Umbilical cord (tissue), 1 donor: ENCODE measurements at regions not wholly inside any gene's neighbourhood (a gene's known extent, or its start where the extent isn't known, plus 50 kb on each side); places are given as distances from the start of the nearest gene placed in this dataset.

Experiments used
- DNase-seq: peaks from one replicate; pipeline ENCODE4 v3.0.0-alpha.2; 2015; ENCODE audit warnings: low spot score

DNA sequence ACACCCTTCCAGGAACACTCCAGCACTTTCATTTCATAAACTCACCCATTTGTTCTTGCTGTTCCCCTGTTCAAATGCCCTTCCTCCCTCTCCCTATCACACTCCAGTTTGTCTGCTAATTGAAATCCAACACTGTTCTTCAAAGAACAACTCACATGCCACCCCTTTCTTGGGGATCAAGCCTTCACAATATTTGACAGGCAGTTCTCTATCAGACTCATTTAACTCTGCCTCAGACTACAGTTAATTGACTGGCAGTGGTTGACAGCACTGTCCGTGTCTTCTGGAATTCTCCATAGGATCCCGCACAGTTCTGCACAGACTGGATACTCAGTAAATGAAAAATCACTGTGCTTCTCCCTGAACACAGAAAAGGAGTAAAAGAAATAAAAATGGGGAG, 87.8 kb downstream of the PMP22 start:
- DNase-seq: no peak

DNA sequence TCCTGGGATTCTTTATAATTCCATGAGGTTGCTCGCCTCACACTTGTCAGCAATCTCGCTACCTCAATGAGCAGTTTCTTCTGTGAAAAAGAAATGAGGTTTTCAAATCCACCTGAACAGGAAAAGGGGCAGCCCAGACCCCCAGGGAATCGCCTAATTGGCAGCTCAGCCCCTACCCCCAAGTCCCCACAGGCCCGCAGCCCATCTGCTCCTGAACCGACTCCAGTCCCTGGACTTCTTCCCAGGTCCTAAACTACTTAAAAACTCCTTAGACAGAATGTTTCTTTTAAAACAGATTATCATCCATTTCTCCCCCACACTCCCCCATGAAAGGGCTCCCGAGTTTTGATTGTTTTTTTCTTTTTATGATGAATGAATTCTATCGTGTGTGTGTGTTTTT, 89.8 kb downstream of the PMP22 start:
- no peak for DNase-seq

DNA sequence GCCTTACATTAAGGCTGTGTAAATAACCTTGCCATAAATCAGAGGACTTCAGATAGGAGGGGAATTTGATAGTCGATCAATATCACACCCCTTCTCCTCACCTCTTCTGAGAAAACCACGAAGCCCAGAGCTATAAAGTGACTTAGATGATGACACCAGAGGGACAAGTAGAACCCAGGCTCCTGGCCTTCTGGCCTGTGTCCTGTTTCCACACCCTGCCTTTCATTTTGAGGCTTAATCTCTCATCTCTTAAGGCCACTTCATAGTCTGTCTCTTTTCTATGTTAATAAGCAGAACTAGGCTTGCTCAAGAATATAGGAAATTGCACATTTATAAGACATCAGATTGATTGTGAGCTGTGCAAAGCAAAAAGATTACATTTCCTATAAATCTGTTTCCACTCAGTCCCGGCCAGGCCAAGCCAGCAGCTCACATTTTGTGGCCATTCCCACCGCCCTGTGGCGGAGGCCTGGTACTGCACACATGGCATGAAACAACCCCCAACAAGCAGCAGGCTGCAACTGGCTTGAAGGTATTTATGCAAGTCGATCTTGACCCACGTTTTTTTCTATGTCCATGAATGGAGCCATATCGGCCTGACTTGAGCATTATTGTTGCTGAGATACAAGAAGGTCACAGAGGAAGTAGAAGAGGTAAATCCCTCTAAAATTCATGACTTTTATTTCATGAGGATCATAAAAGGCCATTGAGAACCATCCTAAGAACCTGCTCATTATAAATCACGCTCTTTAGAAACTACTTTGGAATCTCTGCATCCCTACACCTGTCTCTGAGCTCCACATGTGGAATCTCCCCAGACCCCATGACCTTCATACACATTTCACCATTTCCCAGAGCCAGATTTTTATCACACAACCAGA, 93.7 kb downstream of the PMP22 start:
- DNase-seq: peak; percentile 79

DNA sequence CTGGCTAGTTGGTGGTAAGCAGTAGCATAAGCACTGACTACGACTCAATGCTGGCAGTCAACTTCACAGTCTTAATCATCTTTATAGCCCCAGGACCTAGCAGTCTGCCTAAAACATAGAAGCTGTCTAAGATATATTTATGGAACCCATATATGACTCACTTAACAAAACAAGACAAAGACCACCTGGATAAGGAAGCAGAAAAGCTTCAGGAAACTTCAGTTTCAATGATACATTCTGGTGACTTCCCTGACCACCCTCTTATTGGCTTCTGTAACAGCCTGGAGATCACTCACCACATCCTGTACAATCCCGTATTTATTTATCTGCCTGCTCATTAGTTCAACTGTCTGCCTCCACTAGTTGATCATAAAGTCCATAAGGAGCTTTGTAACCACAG, 95.5 kb downstream of the PMP22 start:
- no peak for DNase-seq

DNA sequence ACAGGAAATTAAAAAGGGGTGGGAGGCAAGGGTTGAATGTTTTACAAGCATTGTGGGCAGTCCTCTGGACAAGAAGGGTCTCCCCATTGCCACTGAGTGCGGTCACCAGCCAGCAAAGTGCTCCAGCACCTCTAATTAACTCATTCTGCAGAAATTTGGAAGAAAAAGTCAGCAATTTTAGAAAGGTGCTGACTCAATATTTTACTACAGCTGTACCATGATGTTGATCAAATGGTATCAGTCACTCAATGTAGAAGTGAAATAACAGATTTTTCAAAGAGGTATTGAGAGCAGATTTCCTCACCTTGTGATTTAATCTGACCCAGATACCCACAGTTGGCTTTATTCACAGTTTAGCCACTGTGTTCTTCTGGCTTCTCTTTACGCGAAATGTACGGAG, 96.7 kb downstream of the PMP22 start:
- no peak for DNase-seq

DNA sequence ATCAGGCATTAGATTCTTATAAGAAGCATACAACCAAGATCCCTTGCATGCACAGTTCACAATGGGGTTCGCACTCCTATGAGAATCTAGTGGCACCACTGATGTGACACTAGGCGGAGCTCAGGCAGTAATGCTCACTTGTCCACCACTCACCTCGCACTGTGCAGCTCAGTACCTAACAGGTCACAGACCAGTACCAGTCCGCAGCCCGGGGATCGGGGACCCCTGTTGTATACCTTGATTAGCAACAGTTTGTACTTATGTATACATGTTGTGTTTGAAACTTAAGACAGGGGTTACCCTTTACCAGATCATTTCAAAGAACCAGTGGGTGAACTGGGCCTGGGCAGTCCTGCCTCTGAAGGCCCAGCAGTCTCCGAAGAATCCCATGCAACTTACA, 103.7 kb downstream of the PMP22 start:
- no peak for DNase-seq

DNA sequence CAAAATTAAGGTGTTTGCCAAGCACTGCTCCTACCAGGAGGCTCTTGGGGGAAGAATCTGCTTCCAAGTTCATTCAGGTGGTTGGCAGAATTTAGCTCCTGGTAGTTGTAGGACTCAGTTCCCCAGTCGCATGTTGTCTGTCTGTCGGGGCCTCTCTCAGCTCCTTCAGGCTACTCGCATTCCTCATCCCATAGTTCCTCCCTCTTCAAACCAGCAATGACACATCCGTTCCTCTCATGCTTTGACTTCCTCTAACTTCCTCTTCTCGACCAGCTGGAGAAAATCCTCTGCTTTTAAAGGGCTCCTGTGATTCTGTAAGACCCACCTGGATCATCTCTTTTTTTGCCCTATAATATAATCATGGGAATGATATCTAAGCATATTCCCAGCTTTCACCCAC, 108.1 kb downstream of the PMP22 start:
- DNase-seq: peak; percentile 25

DNA sequence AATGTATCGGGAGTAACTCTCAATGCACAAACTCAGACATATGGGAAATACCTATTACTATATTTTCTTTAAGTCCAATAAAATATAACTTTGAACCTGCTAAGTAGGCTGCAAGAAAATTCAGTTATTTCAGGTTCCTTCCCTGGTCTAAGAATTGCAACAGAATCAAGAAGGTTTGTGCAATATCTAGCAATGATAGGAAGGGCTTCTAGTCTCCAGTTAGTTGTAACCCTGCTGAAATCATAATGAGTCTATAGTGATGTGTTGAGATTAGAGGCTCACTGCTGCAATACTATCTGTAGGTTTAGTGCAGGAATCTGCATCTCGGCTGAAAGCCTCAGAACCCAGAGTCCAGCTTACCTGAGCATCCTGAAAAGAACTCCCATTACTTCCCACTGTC, 110.5 kb downstream of the PMP22 start:
- DNase-seq: no peak

DNA sequence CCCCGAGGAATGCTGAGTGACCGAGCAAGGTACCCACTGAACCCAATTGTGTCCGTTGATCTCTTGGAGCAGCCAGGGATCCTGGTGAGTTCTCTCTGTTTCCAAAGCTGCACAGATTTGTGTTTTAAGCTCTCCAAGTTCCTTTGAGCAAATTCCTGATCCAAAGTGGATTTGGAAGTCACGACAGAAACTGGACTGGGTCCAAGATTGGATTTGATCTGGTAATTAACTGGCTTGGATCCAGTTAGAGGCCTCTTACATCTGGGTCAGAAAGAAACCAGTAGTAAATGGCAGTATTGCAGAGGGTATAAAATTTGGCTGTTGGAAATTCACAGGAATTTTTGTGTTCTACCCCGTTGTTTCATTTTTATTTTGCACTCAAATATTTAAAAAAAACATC, 119.5 kb downstream of the PMP22 start:
- DNase-seq: peak; percentile 15

DNA sequence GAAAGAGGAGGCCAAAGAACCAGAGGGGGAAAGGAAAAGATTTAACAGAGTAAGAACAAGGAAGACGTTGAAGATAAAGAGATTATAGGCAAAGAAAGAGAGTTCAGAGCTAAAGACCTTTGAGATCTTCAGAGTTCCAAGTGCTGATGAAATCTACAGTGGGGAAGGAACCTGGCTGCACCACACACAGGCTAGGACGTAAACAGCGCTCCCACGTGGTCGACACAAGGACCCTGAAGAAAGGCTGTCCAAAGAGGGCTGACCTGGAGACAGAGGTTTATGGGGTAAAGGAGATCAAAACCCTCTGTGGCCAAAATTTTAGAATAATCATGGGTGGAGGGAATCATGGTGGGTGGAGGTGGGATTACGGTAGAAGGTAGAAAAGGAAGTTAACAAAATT, 121.6 kb downstream of the PMP22 start:
- DNase-seq: no peak

DNA sequence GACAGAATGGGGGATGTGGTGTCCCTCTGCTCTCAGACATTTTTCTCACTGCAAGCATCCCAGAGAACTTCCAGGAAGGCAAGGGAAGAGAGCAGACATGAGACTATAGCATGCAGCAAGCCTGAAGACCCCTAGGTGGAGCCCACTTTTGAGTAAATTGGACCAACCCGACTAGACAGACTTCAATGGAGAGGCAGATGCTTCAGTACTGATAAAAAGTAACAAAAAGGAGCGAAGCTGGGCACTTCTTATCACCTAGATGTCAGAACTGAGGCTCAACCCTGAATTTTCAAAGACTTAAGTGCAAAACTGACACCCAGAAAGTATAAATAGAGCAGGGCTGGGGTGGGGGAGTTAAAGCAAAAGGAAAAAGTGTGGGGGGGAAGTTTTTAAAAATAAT, 130.8 kb downstream of the PMP22 start:
- DNase-seq: no peak

DNA sequence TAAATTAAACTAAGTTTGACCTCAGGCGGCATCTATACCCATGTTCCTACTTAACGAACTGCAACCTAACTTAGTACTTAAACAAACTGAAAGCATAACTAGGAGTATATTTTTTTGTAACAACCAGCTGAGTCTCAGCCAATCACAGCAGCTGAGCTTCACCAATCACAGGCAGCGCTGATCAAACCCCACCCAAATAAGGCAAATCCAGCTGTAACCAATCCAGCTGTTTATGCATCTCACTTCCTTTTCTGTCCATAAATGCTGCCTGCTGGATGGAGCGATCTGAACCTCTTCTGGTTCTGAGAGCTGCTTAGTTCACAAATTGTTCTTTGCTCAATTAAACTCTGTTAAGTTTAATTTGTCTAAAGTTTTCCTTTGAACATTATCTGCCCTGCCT, 131.3 kb downstream of the PMP22 start:
- DNase-seq: no peak

DNA sequence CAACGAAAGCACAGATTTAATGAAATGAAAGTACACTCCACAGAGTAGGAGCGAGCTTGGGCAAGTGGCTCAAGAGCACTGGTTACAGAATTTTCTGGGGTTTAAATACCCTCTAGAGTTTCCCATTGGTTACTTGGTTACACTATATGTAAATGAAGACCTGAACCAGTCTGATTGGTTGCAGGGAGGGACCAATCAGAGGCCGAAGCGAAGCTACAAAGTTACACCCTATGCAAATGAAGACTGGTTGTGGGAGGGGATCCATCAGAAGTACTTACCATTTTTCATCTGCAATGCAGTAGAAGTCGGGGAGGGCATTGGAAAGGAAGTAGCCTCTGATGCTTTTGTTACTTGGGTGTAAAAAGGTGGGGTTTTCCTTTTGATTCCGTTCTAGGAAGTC, 132.0 kb downstream of the PMP22 start:
- no peak for DNase-seq

DNA sequence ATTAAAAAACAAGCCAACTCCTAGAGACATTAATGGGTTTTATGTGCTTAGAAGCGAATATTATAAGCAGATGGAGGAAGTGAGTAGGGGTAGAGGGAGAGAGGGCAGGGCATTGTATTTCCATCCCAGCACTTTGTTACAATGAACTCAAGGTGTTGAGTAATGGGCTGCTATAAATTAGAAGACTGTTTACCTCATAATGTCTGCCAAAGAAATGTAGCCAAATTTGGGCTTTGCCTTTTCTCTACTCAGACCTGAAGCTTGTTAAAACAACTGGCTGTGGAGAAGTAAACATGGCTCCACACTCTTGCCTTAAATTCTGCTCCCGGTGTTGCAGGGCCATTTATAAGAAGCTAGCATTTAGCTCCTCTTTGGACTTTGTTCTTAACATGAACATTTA, 134.7 kb downstream of the PMP22 start:
- no peak for DNase-seq

DNA sequence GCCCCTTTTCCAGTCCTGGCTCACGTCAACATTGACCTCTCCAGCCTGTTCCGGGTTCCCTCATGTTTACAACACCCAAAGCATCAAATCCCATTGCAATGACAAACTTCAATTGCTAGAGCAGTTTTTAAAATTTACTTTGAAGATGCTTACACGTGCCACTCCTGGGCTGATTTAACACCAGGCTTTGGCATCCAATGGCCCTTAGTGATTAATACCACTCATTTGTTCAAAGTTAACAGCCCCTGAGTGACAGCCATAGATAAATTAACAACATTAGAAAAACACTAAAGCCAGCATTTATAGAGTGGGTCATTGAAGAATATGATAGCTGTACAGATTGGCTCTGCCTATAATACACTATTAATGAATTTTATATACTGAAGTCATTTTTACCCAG, 135.1 kb downstream of the PMP22 start:
- DNase-seq: no peak

DNA sequence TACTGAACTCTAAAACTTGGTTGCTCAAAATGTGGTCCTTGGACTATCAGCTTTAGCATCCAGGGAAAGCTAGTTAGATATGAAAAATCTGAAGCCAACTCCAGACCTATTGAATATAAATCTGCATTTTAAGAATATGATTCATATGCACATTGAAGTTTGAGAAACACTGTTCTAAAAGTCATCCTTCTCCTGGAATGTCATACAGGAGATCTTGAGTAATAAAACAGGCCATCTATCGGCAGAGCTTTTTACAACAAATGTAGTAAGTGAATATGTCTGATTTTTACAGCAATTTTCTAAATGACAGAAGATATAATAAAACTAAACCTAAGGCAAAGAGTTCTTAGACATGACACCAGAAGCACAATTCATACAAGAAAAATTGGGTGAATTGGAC, 140.4 kb downstream of the PMP22 start:
- DNase-seq: no peak

DNA sequence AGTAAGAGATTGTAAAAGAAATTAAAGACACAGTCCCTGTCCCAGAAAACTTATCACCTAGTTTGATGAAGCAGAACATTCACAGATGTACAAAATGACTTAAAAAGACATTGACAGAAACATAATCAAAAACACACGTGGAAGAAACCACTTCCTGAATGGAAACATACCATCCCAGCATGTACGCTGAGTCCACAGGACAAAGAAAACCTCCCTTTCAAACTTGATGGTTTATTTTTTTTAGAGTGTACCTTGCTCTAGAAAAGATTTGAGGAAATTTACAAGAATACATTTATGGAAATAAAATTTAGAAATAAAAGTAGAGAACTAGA, 140.9 kb downstream of the PMP22 start:
- DNase-seq: no peak

DNA sequence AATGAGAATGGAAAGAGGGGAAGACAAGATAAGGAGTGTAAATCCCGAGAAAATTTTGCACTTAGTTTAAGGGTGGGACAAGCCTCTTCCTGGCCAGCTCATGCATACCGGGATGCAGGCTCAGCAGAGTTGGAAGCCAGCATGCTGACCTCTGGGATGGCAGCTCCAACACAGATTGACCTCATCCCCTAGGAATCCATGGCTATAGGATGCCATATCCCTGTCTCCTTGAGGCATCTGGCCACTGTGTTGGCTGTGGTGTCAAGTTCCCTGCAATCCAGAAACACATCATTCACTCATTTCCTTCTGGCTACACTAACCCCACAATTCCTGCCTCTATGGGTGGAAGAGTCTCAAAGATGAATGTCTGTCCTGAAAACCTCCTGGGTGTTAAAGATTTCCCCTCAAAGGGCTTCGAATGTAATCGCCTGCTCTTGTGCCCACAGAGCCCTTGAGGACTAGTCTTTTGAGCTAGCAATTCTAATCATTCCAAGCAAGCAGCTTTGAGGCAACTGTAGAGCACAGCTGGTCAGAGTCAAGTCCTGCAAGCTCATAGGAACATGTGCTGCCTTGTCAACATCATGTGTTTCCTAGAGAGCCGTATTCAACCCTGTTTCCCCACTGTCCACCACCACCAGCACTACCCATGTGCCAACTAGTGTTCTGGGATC, 141.4 kb downstream of the PMP22 start:
- DNase-seq: no peak

DNA sequence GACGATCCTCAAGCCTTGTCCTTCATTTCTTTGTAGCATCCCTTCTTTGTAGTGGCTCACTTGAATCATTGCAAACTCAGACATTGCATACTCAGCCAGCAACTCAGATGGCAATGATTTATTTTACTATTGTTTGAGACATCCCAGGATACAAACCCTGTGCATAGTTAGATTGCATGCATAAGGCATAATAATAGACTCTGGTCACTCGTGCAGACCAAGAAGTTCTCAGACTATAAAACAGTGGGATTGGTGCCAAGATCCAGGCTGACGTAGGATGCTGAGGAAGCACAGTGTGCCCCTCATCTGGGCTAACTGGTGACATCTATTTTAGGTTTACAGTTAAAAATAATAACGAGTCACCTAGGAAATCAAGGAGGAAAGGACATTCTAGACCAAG, 142.3 kb downstream of the PMP22 start:
- no peak for DNase-seq

DNA sequence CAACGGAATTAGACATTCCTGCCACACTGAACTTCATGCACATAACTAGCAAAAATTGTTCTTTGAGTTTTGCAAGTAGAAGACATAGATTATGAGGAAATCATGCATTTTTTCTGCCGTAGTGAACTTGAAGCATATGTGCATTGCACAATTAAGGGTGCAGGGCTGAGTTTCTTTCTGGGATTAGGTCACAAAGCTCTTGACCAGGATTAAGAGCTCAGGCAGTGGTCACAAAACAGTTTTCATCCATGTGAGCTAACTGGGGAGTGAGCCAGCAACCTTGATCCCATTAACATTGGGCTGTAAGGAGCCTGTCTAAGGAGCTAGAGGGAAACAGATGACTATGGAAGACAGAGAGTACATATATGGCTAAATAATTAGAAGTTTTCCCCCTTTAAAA, 143.7 kb downstream of the PMP22 start:
- peak; percentile 94 for DNase-seq

DNA sequence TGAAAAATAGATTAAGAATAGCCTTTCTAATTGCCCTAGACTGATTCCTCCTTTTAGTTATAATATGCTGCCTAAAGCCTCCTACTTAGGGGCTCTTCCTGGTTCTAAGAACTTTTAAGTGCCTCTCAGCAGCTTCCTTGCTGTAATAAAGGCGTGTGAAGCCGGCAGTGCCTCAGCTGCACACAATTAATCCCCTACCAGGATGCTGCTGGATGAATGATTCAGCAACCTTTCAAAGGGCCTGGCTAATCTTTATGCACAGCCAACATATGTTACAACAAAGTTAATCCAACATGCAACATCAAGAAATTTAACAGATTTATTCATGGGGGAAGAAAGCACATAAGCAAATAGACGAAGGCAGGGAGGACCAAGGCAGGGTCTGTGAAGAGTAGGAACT, 145.2 kb downstream of the PMP22 start:
- peak; percentile 82 for DNase-seq

DNA sequence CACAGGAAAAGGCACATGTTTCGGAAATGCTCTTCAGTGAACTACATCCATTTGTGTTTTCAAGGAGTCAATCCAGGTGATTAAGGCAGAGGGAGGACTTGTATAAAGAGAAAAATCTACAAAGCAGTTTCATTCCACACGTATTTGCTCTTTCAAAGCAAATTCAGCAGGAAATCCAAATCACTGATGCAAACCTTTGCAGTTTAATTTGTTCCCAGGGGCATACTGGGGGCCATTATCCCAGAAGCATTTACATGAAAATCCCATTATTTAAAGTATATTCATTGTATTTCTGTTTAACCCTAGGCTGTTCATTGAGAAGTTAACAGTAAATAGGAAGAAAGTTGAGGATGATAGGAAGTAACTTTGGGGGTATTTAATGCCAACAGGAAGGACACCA, 147.9 kb downstream of the PMP22 start:
- DNase-seq: no peak

DNA sequence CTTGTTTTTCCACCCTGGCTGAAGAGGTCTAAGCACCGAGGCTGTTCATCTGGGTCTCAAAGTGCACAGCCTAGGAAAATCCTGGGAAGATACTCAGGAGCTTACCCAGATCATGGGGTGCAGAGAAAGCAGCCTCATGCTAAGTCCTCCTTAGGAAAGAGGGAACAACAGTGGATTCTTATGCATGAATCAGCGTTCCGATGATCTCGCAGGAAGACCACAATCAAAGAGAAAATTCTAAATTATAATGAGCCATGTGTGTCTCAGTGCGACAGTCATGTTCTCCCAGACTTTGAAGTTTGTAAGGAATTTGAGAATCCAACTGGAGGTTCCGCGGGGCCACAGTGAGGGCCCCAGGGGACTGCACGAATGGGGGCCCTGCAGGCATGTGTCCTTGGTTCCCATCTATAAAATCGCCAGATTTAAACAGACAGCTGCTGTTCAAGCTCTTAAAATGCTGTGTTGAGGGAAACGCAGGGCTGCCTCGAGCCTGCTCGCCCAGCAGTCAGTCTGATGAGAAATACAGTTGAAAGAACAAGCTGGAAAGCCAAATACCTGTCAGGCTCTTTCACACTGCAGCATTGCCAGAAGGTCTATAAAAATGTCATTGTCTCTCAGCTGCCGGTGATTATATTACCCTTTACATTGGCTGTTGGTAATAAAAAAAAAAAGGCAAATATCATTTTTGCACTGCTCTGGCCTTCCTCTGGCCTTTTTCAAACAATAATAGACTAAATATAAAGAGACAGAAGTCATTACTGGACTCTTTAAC, 152.1 kb downstream of the PMP22 start:
- peak; percentile 80 for DNase-seq
